H9 (cell line): ENCODE measurements at regions not wholly inside any gene's neighbourhood (a gene's known extent, or its start where the extent isn't known, plus 50 kb on each side); places are given as distances from the start of the nearest gene placed in this dataset.

ENCODE experiments used
- DNase-seq: peaks from one replicate; pipeline ENCODE4 v3.0.0-alpha.2; 2017
- H2AFZ ChIP-seq: one replicate; pipeline ENCODE4 v1.6.1; 2013; ENCODE audit warnings: mild to moderate bottlenecking, low read length, control low read depth, moderate library complexity
- H2AK5ac ChIP-seq: 2 replicates; pipeline ENCODE4 v1.6.1; 2013; ENCODE audit warnings: low read length, control low read depth, mixed read lengths; ENCODE audit not compliant: insufficient read length
- H2BK120ac ChIP-seq: one replicate; pipeline ENCODE4 v1.6.1; 2013; ENCODE audit warnings: low read depth, mild to moderate bottlenecking, low read length, control low read depth, inconsistent platforms; ENCODE audit not compliant: poor library complexity, severe bottlenecking
- H2BK12ac ChIP-seq: 2 replicates; pipeline ENCODE4 v1.6.1; 2013; ENCODE audit warnings: low read length, control low read depth, mixed read lengths, low read depth; ENCODE audit not compliant: insufficient read length
- H2BK15ac ChIP-seq: 2 replicates; pipeline ENCODE4 v1.6.1; 2013; ENCODE audit warnings: low read depth, low read length, control low read depth
- H2BK20ac ChIP-seq: one replicate; pipeline ENCODE4 v1.6.1; 2013; ENCODE audit warnings: low read depth, mild to moderate bottlenecking, low read length, control low read depth, inconsistent platforms; ENCODE audit not compliant: poor library complexity, severe bottlenecking
- H2BK5ac ChIP-seq: 2 replicates; pipeline ENCODE4 v1.6.1; 2013; ENCODE audit warnings: low read length, control low read depth, mixed read lengths; ENCODE audit not compliant: insufficient read length
- H3K14ac ChIP-seq: 2 replicates; pipeline ENCODE4 v1.6.1; 2013; ENCODE audit warnings: low read length, control low read depth; ENCODE audit not compliant: insufficient read depth
- H3K18ac ChIP-seq: 2 replicates; pipeline ENCODE4 v1.6.1; 2013; ENCODE audit warnings: low read depth, mild to moderate bottlenecking, mixed read lengths, low read length, control low read depth; ENCODE audit not compliant: insufficient read length
- H3K23ac ChIP-seq: 2 replicates; pipeline ENCODE4 v1.6.1; 2013; ENCODE audit warnings: low read length, control low read depth, mixed read lengths, low read depth; ENCODE audit not compliant: insufficient read length
- H3K23me2 ChIP-seq: 2 replicates; pipeline ENCODE4 v1.6.1; 2013; ENCODE audit warnings: low read depth, mild to moderate bottlenecking, mixed read lengths, low read length, control low read depth; ENCODE audit not compliant: insufficient read length, poor library complexity, severe bottlenecking
- H3K27ac ChIP-seq: 2 replicates; pipeline ENCODE4 v1.5.1; 2013; ENCODE audit warnings: low read length, control low read depth, mixed read lengths, low read depth; ENCODE audit not compliant: insufficient read length
- H3K27me3 ChIP-seq: 2 replicates; pipeline ENCODE4 v1.6.1; 2013; ENCODE audit warnings: low read length, control low read depth, inconsistent platforms; ENCODE audit not compliant: insufficient read depth
- H3K4ac ChIP-seq: 2 replicates; pipeline ENCODE4 v1.6.1; 2013; ENCODE audit warnings: low read depth, mild to moderate bottlenecking, control low read depth, inconsistent platforms, low read length, moderate library complexity
- H3K4me1 ChIP-seq: 2 replicates; pipeline ENCODE4 v1.6.1; 2013; ENCODE audit warnings: low read length, control low read depth, inconsistent platforms; ENCODE audit not compliant: insufficient read depth
- H3K4me2 ChIP-seq: 2 replicates; pipeline ENCODE4 v1.6.1; 2013; ENCODE audit warnings: low read length, control low read depth, mixed read lengths; ENCODE audit not compliant: insufficient read length, insufficient read depth
- H3K56ac ChIP-seq: 2 replicates; pipeline ENCODE4 v1.6.1; 2013; ENCODE audit warnings: low read depth, mild to moderate bottlenecking, mixed read lengths, low read length, control low read depth; ENCODE audit not compliant: insufficient read length
- H3K79me1 ChIP-seq: 2 replicates; pipeline ENCODE4 v1.6.1; 2013; ENCODE audit warnings: low read depth, mild to moderate bottlenecking, moderate library complexity, low read length, control low read depth, inconsistent platforms; ENCODE audit not compliant: insufficient read depth, poor library complexity, severe bottlenecking
- H3K79me2 ChIP-seq: 2 replicates; pipeline ENCODE4 v1.6.1; 2013; ENCODE audit warnings: low read length, control low read depth, inconsistent platforms; ENCODE audit not compliant: insufficient read depth
- H3K9ac ChIP-seq: 2 replicates; pipeline ENCODE4 v1.6.1; 2013; ENCODE audit warnings: low read length, control low read depth, mixed read lengths; ENCODE audit not compliant: insufficient read length; ENCODE audit errors: extremely low read depth
- H3K9me3 ChIP-seq: one replicate; pipeline ENCODE4 v1.6.1; 2013; ENCODE audit warnings: low read depth, low read length, inconsistent platforms; ENCODE audit not compliant: control insufficient read depth
- H3T11ph ChIP-seq: one replicate; pipeline ENCODE4 v1.6.1; 2013; ENCODE audit warnings: mild to moderate bottlenecking, low read length, control low read depth, inconsistent platforms
- H4K20me1 ChIP-seq: one replicate; pipeline ENCODE4 v1.6.1; 2013; ENCODE audit not compliant: control insufficient read depth, insufficient read length, insufficient read depth
- H4K5ac ChIP-seq: 2 replicates; pipeline ENCODE4 v1.6.1; 2013; ENCODE audit warnings: low read depth, mild to moderate bottlenecking, mixed read lengths, low read length, control low read depth; ENCODE audit not compliant: insufficient read length
- H4K8ac ChIP-seq: replicated peaks from 2 replicates; pipeline ENCODE4 v1.6.1; 2013; ENCODE audit warnings: low read length, control low read depth, mixed read lengths, low read depth; ENCODE audit not compliant: insufficient read length
- H4K91ac ChIP-seq: 2 replicates; pipeline ENCODE4 v1.6.1; 2013; ENCODE audit warnings: low read depth, mild to moderate bottlenecking, moderate library complexity, mixed read lengths, low read length, control low read depth; ENCODE audit not compliant: insufficient read length
- H3K27ac Mint-ChIP-seq, 3 experiments: 2 replicates in 2 of 3; 3 replicates in 1 of 3; pipeline ENCODE4 v1.8.0; 2020 to 2021; ENCODE audit warnings: mixed read lengths in 3 of 3, mild to moderate bottlenecking in 1 of 3, moderate library complexity in 1 of 3
- H3K27me3 Mint-ChIP-seq: 2 replicates; pipeline ENCODE4 v1.8.0; 2021; ENCODE audit warnings: low read depth, mild to moderate bottlenecking, moderate library complexity, mixed read lengths
- H3K36me3 Mint-ChIP-seq, 3 experiments: 2 replicates in 2 of 3; 3 replicates in 1 of 3; pipeline ENCODE4 v1.8.0; 2020 to 2021; ENCODE audit warnings: low read depth in 3 of 3, mixed read lengths in 3 of 3; ENCODE audit not compliant: insufficient read depth in 1 of 3
- H3K4me1 Mint-ChIP-seq, 2 experiments: 2 replicates each; pipeline ENCODE4 v1.8.0; 2020; ENCODE audit warnings: mixed read lengths in 2 of 2
- H3K4me3 Mint-ChIP-seq, 2 experiments: 2 replicates in 1 of 2; 3 replicates in 1 of 2; pipeline ENCODE4 v1.8.0; 2020 to 2021; ENCODE audit warnings: mild to moderate bottlenecking in 2 of 2, mixed read lengths in 2 of 2, moderate library complexity in 1 of 2
- H3K9me3 Mint-ChIP-seq, 2 experiments: 2 replicates in 1 of 2; 3 replicates in 1 of 2; pipeline ENCODE4 v1.8.0; 2020; ENCODE audit warnings: mild to moderate bottlenecking in 2 of 2, mixed read lengths in 2 of 2, moderate library complexity in 1 of 2
- CTCF ChIP-seq: fragments of 200-600 bp; sonication (generic); conservative IDR thresholded peaks from 3 replicates; pipeline ENCODE4 v1.8.0; 2021; ENCODE audit warnings: antibody characterized with exemption, mild to moderate bottlenecking
- WGBS: extraction: QIAGEN DNeasy Blood & Tissue Kit; methylation state at CpG from one replicate; pipeline ENCODE4 v1.1.7; 2013; ENCODE audit warnings: missing lambda C conversion rate, low lambda C conversion rate, mixed read lengths; ENCODE audit not compliant: insufficient read length; ENCODE audit errors: extremely low coverage; 5-methylcytosine and 5-hydroxymethylcytosine counted together

- H3T11ph ChIP-seq = no peak overlapping the region
- no peak overlapping the region for H3K56ac ChIP-seq
- H2BK20ac ChIP-seq = no peak overlapping the region
- no peak overlapping the region for H2BK12ac ChIP-seq
- no peaks in the 10 kb centered on the region for H3K9me3 ChIP-seq
- no peak overlapping the region for H4K5ac ChIP-seq
- H3K23me2 ChIP-seq = no peaks in the 10 kb centered on the region
- no peak overlapping the region for H2AK5ac ChIP-seq
- no peak overlapping the region for H2BK15ac ChIP-seq
- Mint-ChIP-seq H3K4me3 (no peak overlapping the region), H3K4me1 (peaks cover 0 to 5% of the 10 kb centered on the region in 2 experiments; a peak in 1 of 4 replicates), H3K36me3 (no peaks in the 10 kb centered on the region), H3K27me3 (peaks cover 4% of the 10 kb centered on the region), H3K9me3 (no peaks in the 10 kb centered on the region), H3K27ac (no peak overlapping the region)
- no peak overlapping the region for H2AFZ ChIP-seq
- H3K23ac ChIP-seq = no peak overlapping the region
- H3K4ac ChIP-seq = no peak overlapping the region
- H3K18ac ChIP-seq = no peak overlapping the region
- no peaks in the 10 kb centered on the region for H4K20me1 ChIP-seq
- no peaks in the 10 kb centered on the region for H3K27me3 ChIP-seq
- no peak overlapping the region for H4K91ac ChIP-seq
- no peaks in the 10 kb centered on the region for H3K4me1 ChIP-seq
- H2BK120ac ChIP-seq = no peak overlapping the region
- H2BK5ac ChIP-seq = no peak overlapping the region
- no peak overlapping the region for H3K14ac ChIP-seq
- DNase-seq = no peak
- no peak for TF ChIP-seq CTCF
- H3K79me1 ChIP-seq = no peaks in the 10 kb centered on the region
- H3K9ac ChIP-seq = no peak overlapping the region
- H3K79me2 ChIP-seq = no peaks in the 10 kb centered on the region
- H3K4me2 ChIP-seq = no peak overlapping the region
- no peak overlapping the region for H4K8ac ChIP-seq
- H3K27ac ChIP-seq = no peak overlapping the region
- no CpG with 5 or more reads among the region's 5 CpGs for WGBS
Observed at GRCh38 chr1:21357161-21357560, 66.9 kb upstream of the ECE1 start.
